ENCODE measurements at regions not wholly inside any gene's neighbourhood (a gene's known extent, or its start where the extent isn't known, plus 50 kb on each side); places are given as distances from the start of the nearest gene placed in this dataset.

DNA sequence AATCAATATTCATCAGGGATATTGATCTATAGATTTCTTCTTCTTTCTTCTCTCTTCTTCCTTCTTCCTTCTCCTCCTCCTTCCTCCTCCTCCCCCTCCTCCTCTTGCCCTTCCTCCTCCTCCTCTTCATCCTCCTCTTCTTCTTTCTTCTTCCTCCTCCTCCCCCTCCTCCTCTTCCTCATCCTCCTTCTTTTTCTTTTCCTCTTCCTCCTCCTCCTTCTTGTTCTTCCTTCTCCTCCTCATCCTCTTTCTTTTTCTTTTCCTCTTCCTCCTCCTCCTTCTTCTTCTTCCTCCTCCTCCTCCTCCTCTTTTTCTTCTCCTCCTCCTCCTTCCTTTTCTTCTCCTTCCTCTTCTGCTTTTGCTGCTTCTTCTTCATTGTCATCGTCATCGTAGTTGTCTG is 52.4 kb upstream of the SERINC1 start:
- DNase-seq: no peak

DNA sequence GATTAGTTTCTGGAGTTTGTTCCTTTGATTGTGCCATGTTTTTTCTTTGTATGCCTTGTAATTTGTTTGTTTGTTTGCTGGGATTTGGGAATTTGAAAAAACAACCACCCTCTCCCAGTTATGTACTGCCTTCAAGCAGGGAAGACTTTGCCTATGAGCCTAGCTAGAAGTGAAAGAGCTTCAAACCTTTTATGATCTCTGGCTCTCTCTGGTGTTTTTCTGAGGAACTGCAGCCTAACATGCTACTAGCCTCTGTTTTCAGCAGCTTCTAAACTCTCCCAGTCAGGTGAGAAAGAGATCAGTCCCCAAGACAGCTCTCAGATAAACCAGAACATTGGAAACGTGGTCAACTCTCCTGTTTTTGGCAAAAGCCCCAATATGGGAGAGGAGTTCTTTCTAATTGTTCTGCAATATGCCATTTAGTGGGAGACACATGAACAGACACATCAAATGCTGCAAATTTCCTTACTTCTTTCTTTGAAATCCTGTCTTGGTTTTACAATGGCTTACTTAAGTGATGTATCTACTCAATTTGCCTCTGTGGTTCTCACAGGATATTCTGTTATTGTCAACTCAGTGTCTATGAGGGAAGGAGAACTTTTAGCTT is 58.9 kb upstream of the SERINC1 start:
- DNase-seq: peak; percentile 42

DNA sequence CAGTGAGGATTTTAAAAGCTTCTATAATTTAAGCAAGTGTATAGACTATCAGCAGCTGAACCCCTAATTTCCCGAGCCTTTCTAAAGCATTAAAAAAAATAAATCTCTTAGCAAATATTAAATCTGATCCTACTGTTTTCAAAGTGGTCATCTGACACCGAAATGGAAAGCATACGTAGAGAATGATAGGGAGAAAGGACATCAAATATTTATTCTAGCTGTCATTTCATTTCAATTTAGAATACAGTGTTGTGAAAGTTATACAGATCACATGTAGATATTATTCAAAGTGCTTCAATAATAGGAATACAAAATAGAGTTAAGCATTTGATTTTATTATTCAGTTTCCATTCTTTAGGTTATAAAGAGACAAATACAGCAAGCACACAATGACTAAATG is 61.9 kb upstream of the PKIB start:
- DNase-seq: no peak

DNA sequence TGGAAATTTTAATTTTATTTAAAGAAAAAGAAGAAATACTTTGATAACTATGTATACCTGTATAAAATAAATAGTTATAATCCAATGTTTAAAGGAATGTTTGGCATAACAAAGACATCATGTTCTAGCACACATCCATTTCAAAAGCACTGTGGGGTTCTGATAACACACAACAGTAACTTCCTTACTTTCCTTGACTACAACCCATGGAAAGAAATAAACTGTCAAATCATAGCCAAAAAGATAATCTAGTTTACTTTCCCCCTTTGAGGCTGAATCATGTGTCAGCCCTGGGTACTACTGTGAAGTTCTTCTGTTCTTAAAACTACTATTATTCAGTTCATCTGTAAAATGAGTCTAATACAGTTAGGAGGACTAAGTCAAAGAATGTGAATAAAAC is 61.4 kb upstream of the PKIB start:
- DNase-seq: no peak

DNA sequence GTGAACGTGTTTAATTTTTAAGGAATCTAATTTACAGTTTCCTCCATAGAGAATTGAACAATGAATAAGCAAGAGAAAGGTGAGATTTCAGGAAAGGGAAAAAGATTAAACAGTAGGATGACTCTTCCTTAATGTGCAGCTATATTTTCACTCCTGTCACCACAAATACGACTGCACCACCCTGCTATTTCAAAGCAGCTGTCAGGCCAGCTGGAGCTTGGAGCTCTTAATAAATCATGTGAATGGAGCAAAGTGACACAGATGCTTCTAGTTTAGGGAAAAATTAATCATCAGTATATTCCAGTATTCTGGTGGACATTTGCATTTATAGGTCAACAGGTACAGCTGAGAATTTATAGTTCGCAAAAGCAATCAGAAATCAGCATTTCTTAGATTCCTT is 56.5 kb upstream of the PKIB start:
- no peak for DNase-seq

DNA sequence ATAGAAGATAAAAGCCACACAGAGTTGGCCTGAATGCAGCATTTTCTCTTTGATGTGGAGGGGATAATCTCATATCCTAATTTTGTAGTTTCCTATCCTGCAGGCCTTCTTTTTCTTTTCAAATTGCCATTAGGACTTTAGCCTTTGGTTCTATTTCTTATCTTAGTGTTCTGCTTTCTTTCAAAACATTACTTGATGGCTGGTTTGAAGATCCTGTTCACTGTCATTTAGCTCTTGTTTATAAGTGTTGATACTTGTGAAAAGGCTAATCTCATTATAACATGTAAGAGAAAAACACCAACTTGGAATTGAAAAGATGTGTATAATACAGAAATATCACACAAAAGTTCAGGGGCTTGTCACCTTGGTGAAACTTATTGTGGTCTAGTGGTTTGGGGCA is 54.6 kb upstream of the PKIB start:
- DNase-seq: no peak

DNA sequence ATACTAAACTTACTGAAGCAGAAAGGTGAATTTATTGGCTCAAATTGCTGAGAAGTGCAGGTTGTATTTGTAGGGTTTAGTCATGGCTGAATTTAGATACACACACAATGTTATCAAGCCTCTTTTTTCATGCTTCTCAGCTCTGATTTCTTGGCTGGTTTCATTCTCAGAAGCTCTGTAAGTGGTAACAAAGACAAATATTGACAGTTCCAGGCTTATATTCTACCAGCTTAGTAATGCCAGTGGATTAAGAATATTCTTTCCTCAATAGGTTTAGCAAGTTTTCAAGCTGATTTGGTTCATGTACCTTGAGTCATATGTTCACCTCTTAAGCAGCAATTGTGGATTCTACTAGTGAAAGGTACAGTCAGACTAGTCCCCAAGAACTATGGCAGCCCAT is 52.1 kb upstream of the PKIB start:
- no peak for DNase-seq
